ENCODE measurements at regions not wholly inside any gene's neighbourhood (a gene's known extent, or its start where the extent isn't known, plus 50 kb on each side); places are given as distances from the start of the nearest gene placed in this dataset.

DNA sequence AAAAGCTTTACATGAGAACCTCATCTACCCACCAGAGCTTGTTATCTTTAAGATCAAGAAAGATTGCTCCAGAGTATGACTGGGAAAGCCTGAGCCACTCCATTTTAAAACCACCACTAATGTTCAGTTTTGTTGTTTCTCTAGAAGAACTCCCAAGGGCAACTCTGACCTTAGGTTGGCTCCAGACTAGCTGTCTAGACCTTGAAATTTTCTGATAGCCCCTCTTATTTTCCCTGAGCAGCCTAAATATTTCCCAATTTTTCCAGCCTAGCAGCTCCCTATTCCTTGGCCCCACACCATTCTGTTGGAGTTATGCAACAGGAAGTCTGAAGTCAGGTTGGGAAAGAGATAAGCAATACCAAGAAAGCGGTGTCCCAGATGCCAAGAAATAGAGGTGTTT lies 84.6 kb upstream of the TCF21 start:
- TF ChIP-seq, protein P1, sequence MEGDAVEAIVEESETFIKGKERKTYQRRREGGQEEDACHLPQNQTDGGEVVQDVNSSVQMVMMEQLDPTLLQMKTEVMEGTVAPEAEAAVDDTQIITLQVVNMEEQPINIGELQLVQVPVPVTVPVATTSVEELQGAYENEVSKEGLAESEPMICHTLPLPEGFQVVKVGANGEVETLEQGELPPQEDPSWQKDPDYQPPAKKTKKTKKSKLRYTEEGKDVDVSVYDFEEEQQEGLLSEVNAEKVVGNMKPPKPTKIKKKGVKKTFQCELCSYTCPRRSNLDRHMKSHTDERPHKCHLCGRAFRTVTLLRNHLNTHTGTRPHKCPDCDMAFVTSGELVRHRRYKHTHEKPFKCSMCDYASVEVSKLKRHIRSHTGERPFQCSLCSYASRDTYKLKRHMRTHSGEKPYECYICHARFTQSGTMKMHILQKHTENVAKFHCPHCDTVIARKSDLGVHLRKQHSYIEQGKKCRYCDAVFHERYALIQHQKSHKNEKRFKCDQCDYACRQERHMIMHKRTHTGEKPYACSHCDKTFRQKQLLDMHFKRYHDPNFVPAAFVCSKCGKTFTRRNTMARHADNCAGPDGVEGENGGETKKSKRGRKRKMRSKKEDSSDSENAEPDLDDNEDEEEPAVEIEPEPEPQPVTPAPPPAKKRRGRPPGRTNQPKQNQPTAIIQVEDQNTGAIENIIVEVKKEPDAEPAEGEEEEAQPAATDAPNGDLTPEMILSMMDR (IDR thresholded peaks at IDR 0.05 in 8 of 11, conservative IDR thresholded peaks at IDR 0.05 in 3 of 11): no peak
- TF ChIP-seq POLR2A (IDR thresholded peaks at IDR 0.05): no peak

All from spleen (tissue), 7 donors.